HG02852 (cell line): ENCODE measurements at regions not wholly inside any gene's neighbourhood (a gene's known extent, or its start where the extent isn't known, plus 50 kb on each side); places are given as distances from the start of the nearest gene placed in this dataset.

ENCODE experiments used
- ATAC-seq: cut with Tn5 transposase; IDR thresholded peaks from one replicate; pipeline ENCODE4 v1.9.1; 2021; ENCODE audit warnings: mild to moderate bottlenecking, moderate library complexity; ENCODE audit not compliant: unreplicated experiment

GRCh38 chr16:66152823-66153393 is 213.6 kb upstream of the CDH5 start:
- no peak for ATAC-seq

- ATAC-seq = no peak
Observed at GRCh38 chr16:66152181-66152580, 214.3 kb upstream of the CDH5 start.

GRCh38 chr16:66150698-66151482 is 215.6 kb upstream of the CDH5 start:
- ATAC-seq = no peak

- no peak for ATAC-seq
Observed at GRCh38 chr16:66147291-66147690, 219.2 kb upstream of the CDH5 start.

- no peak for ATAC-seq
Observed at GRCh38 chr16:66146798-66147197, 219.7 kb upstream of the CDH5 start.

GRCh38 chr16:66144641-66145040 is 221.8 kb upstream of the CDH5 start:
- no peak for ATAC-seq

GRCh38 chr16:66143415-66143814 is 223.1 kb upstream of the CDH5 start:
- ATAC-seq = no peak

GRCh38 chr16:66141885-66142284 is 224.6 kb upstream of the CDH5 start:
- no peak for ATAC-seq

GRCh38 chr16:66137853-66138252 is 228.6 kb upstream of the CDH5 start:
- no peak for ATAC-seq

GRCh38 chr16:66136841-66137240 is 229.7 kb upstream of the CDH5 start:
- ATAC-seq = no peak

GRCh38 chr16:66135838-66136237 is 230.7 kb upstream of the CDH5 start:
- ATAC-seq = no peak

GRCh38 chr16:66135421-66135831 is 231.1 kb upstream of the CDH5 start:
- ATAC-seq = no peak

- no peak for ATAC-seq
Observed at GRCh38 chr16:66134875-66135274, 231.6 kb upstream of the CDH5 start.

GRCh38 chr16:66133643-66134338 is 232.7 kb upstream of the CDH5 start:
- no peak for ATAC-seq

- no peak for ATAC-seq
Observed at GRCh38 chr16:66131895-66132294, 234.6 kb upstream of the CDH5 start.

GRCh38 chr16:66131156-66131807 is 235.2 kb upstream of the CDH5 start:
- no peak for ATAC-seq

- no peak for ATAC-seq
Observed at GRCh38 chr16:66130296-66130905, 236.1 kb upstream of the CDH5 start.

GRCh38 chr16:66129196-66129595 is 237.3 kb upstream of the CDH5 start:
- no peak for ATAC-seq

GRCh38 chr16:66128371-66128770 is 238.1 kb upstream of the CDH5 start:
- no peak for ATAC-seq

GRCh38 chr16:66127459-66128370 is 238.8 kb upstream of the CDH5 start:
- no peak for ATAC-seq
